Neural cell (in vitro differentiated cells): ENCODE measurements at regions not wholly inside any gene's neighbourhood (a gene's known extent, or its start where the extent isn't known, plus 50 kb on each side); places are given as distances from the start of the nearest gene placed in this dataset.

Experiments
- CTCF ChIP-seq: fragments of 450-650 bp; IDR thresholded peaks from 2 replicates; pipeline ENCODE4 v1.5.1; 2014; ENCODE audit warnings: antibody characterized with exemption, mild to moderate bottlenecking, moderate library complexity; ENCODE audit not compliant: poor library complexity, severe bottlenecking
- EP300 ChIP-seq: fragments of 450-650 bp; conservative IDR thresholded peaks from 2 replicates; pipeline ENCODE4 v1.6.1; 2014; ENCODE audit warnings: antibody characterized with exemption, mild to moderate bottlenecking, moderate library complexity; ENCODE audit not compliant: poor library complexity, severe bottlenecking
- EZH2 ChIP-seq: fragments of 200-600, 300-800 bp; shearing (Covaris generic), sonication (generic); IDR thresholded peaks from 2 replicates; pipeline ENCODE4 v1.6.1; 2014; ENCODE audit warnings: antibody characterized with exemption, low read length, borderline replicate concordance, mild to moderate bottlenecking; ENCODE audit not compliant: insufficient read depth, poor library complexity, severe bottlenecking
- SMC3 ChIP-seq: fragments of 450-650 bp; conservative IDR thresholded peaks from 2 replicates; pipeline ENCODE4 v1.6.1; 2014; ENCODE audit warnings: antibody characterized with exemption, mild to moderate bottlenecking, moderate library complexity; ENCODE audit not compliant: poor library complexity
- TF ChIP-seq, protein P1 (sequence below): IDR thresholded peaks from 2 replicates; pipeline ENCODE4 v1.6.1; 2012; ENCODE audit warnings: borderline replicate concordance

DNA sequence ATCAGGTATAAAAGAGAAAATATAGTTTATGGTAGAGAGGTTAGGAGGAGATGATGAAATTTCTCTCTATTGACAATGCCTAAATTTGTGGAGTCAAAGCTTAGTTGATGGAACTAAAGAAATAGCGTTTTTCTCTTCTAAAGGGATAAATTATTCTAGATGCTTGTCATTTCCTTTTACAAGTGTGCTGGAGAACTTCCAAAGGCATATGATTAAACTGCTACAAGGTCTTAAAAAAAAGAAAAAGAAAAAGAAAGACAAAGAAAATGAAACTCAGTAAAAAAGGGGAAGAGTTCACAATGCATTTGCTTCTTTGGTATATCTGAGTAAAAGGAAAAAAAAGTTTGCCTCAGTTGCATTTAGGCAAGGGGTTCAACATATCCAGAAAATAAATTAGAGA, 499.8 kb upstream of the PTCHD4 start:
- TF ChIP-seq EZH2 (no peak), CTCF (no peak), EP300 (no peak), SMC3 (no peak)
- TF ChIP-seq, protein P1, sequence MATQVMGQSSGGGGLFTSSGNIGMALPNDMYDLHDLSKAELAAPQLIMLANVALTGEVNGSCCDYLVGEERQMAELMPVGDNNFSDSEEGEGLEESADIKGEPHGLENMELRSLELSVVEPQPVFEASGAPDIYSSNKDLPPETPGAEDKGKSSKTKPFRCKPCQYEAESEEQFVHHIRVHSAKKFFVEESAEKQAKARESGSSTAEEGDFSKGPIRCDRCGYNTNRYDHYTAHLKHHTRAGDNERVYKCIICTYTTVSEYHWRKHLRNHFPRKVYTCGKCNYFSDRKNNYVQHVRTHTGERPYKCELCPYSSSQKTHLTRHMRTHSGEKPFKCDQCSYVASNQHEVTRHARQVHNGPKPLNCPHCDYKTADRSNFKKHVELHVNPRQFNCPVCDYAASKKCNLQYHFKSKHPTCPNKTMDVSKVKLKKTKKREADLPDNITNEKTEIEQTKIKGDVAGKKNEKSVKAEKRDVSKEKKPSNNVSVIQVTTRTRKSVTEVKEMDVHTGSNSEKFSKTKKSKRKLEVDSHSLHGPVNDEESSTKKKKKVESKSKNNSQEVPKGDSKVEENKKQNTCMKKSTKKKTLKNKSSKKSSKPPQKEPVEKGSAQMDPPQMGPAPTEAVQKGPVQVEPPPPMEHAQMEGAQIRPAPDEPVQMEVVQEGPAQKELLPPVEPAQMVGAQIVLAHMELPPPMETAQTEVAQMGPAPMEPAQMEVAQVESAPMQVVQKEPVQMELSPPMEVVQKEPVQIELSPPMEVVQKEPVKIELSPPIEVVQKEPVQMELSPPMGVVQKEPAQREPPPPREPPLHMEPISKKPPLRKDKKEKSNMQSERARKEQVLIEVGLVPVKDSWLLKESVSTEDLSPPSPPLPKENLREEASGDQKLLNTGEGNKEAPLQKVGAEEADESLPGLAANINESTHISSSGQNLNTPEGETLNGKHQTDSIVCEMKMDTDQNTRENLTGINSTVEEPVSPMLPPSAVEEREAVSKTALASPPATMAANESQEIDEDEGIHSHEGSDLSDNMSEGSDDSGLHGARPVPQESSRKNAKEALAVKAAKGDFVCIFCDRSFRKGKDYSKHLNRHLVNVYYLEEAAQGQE = no peak
